Lower lobe of right lung (tissue), 2 donors: ENCODE measurements at regions not wholly inside any gene's neighbourhood (a gene's known extent, or its start where the extent isn't known, plus 50 kb on each side); places are given as distances from the start of the nearest gene placed in this dataset.

Source experiments
- ATAC-seq, 2 donors: fragments of 200-7000 bp; cut with Tn5 transposase; one replicate each; pipeline ENCODE4 v1.9.1; 2020 to 2022; ENCODE audit warnings: mild to moderate bottlenecking in 2 of 2, moderate library complexity in 2 of 2
- DNase-seq: peaks from one replicate; pipeline ENCODE4 v3.0.0-alpha.2; 2020
- H3K27ac ChIP-seq: fragments of 200-600 bp; one replicate; pipeline ENCODE4 v1.8.0; 2022
- H3K27me3 ChIP-seq: fragments of 200-600 bp; one replicate; pipeline ENCODE4 v1.8.0; 2022; ENCODE audit warnings: low read depth
- H3K36me3 ChIP-seq: fragments of 200-600 bp; one replicate; pipeline ENCODE4 v1.8.0; 2022; ENCODE audit warnings: mild to moderate bottlenecking
- H3K4me1 ChIP-seq: fragments of 200-600 bp; one replicate; pipeline ENCODE4 v1.8.0; 2022
- H3K4me3 ChIP-seq: fragments of 200-600 bp; one replicate; pipeline ENCODE4 v1.8.0; 2022; ENCODE audit warnings: mild to moderate bottlenecking
- H3K9me3 ChIP-seq: fragments of 200-600 bp; one replicate; pipeline ENCODE4 v1.8.0; 2022
- intact Hi-C: fragments of 100-400 bp; cut with DNase I; formaldehyde crosslinking; loops from one replicate; pipeline ENCODE4 v1.11.0; 2022
- TF ChIP-seq, protein P1 (sequence below): fragments of 200-600 bp; IDR thresholded peaks from one replicate; pipeline ENCODE4 v1.8.0; 2022; ENCODE audit warnings: antibody characterized with exemption, mild to moderate bottlenecking
- donor health status: DM: no; HTN: yes; CAD: no; lungs with severe emphysema.

DNA sequence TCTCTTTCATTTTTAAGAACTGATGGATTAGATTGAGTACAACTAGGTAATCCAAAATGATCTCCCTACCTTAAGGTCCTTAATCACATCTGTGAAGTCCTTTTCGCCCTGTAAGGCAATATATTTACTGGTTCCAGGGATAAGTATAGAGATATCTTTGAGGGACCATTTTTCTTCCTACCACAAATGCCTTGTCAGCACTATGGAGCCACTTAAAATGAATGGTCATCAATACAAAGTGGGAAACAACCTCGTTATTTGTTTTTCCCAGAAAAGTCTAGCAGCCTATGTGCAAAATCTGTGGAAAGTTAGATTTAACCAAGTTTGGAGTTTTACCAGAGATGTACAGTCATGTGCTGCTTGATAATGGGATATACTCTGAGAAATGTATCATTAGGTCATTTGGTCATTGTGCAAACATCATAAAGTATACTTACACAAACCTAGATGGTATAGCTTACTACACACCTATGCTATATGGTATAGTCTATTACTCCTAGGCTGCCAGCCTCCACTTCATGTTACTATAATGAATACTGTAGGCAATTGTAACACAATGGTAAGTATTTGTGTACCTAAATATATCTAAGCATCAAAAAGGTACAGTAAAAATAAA lies 366.2 kb upstream of the TMEM229A start:
- H3K4me3 ChIP-seq, result no peak overlapping the region
- intact Hi-C loops, result no loop called here
- ATAC-seq (no peak), DNase-seq (no peak)
- TF ChIP-seq, protein P1, sequence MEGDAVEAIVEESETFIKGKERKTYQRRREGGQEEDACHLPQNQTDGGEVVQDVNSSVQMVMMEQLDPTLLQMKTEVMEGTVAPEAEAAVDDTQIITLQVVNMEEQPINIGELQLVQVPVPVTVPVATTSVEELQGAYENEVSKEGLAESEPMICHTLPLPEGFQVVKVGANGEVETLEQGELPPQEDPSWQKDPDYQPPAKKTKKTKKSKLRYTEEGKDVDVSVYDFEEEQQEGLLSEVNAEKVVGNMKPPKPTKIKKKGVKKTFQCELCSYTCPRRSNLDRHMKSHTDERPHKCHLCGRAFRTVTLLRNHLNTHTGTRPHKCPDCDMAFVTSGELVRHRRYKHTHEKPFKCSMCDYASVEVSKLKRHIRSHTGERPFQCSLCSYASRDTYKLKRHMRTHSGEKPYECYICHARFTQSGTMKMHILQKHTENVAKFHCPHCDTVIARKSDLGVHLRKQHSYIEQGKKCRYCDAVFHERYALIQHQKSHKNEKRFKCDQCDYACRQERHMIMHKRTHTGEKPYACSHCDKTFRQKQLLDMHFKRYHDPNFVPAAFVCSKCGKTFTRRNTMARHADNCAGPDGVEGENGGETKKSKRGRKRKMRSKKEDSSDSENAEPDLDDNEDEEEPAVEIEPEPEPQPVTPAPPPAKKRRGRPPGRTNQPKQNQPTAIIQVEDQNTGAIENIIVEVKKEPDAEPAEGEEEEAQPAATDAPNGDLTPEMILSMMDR, result no peak
- no peaks in the 10 kb centered on the region for H3K9me3 ChIP-seq
- H3K27ac ChIP-seq, result no peak overlapping the region
- no peaks in the 10 kb centered on the region for H3K27me3 ChIP-seq
- H3K4me1 ChIP-seq, result no peaks in the 10 kb centered on the region
- H3K36me3 ChIP-seq, result no peaks in the 10 kb centered on the region

DNA sequence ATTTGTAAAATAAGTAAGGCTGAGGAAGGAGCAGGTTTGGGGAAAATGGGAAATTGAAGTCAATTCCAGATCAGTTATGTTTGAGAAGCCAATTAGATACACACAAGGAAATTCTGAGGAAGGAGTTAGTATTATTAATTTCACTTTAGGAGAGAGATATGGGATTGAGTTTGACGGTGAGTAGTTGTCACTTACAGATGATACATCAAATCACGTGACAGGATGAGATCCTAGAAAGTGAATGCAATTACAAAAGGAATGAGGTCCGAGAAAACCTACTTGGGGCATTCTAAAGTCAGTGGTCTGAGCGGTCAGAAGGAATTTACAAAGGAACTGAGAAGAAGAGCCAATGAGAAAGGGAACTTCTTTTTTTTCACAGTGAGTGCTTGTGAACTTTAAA lies 364.3 kb upstream of the TMEM229A start:
- intact Hi-C loops, result no loop called here
- TF ChIP-seq, protein P1, result no peak
- no peak for DNase-seq
- Histone ChIP-seq H3K27ac (no peak overlapping the region), H3K4me3 (no peak overlapping the region), H3K4me1 (no peaks in the 10 kb centered on the region), H3K36me3 (no peaks in the 10 kb centered on the region), H3K27me3 (no peaks in the 10 kb centered on the region), H3K9me3 (no peaks in the 10 kb centered on the region)
- no peak for ATAC-seq

DNA sequence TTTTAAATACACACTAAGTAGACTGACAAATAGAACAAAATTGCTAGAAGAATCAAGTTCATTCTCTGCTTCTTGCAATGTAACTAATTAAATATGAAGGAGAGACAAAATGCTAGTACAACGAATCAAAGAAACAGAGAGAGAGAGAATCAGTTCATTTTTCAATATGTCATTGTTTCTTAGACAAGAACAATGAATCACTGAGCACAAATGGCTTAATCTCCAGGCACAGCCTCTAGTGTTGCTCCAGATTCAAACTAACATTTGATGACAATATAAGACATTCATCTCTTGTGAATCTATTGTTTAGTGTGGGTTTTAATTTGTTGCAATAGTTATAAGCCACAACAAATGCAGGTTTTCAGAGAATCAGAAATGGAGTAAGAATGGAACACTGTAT lies 357.4 kb upstream of the TMEM229A start:
- H3K27me3 ChIP-seq, result no peaks in the 10 kb centered on the region
- TF ChIP-seq, protein P1, result no peak
- ATAC-seq (no peak), DNase-seq (no peak)
- no peaks in the 10 kb centered on the region for H3K9me3 ChIP-seq
- no peaks in the 10 kb centered on the region for H3K4me1 ChIP-seq
- no peak overlapping the region for H3K27ac ChIP-seq
- no peak overlapping the region for H3K4me3 ChIP-seq
- no peaks in the 10 kb centered on the region for H3K36me3 ChIP-seq
- intact Hi-C loops, result no loop called here

DNA sequence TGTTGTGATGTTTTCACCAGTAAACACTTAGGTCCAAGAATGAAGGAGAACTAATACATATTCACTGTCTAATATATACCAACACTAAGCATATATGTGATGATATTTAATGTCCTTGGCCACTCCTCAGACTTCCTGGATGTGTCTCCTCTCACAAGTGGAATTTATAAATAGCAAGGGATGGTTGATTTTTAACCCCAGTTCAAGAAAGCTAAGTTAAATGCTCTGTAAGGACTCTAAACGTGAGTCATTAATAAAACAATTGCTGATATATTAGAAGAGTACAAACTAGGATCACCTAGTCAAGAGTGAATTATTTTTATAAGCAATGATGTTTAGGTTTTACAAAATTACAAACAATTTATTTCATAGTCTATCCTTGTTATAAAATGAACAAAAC lies 355.9 kb upstream of the TMEM229A start:
- H3K27me3 ChIP-seq, result no peaks in the 10 kb centered on the region
- no peak for ATAC-seq
- H3K27ac ChIP-seq, result no peak overlapping the region
- no peak for DNase-seq
- H3K36me3 ChIP-seq, result no peaks in the 10 kb centered on the region
- TF ChIP-seq, protein P1, result no peak
- intact Hi-C loops, result no loop called here
- no peaks in the 10 kb centered on the region for H3K9me3 ChIP-seq
- no peak overlapping the region for H3K4me3 ChIP-seq
- no peaks in the 10 kb centered on the region for H3K4me1 ChIP-seq

DNA sequence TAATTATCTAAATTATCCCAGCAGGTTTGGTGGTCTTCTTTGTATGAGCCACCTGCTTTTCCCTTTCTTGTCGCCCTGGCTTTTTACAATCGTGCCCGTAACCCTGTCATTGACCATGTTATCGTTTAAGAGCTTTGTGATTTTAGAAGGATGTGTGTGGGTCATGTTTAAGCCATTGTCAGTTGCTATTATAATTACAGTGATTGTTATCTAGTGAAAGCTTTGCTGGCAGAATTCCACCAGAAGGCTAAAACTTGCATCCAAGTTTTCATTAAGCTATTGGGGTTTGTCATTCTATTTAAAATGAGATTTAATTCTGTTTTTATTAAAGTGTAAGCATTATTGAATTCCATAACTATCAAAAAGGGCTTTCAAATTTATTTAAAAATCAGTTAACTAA lies 354.2 kb upstream of the TMEM229A start:
- Histone ChIP-seq H3K9me3 (no peaks in the 10 kb centered on the region), H3K4me1 (no peaks in the 10 kb centered on the region), H3K27ac (no peak overlapping the region), H3K27me3 (no peaks in the 10 kb centered on the region), H3K4me3 (no peak overlapping the region), H3K36me3 (no peaks in the 10 kb centered on the region)
- DNase-seq (no peak), ATAC-seq (no peak)
- TF ChIP-seq, protein P1, result no peak
- intact Hi-C loops, result no loop called here

DNA sequence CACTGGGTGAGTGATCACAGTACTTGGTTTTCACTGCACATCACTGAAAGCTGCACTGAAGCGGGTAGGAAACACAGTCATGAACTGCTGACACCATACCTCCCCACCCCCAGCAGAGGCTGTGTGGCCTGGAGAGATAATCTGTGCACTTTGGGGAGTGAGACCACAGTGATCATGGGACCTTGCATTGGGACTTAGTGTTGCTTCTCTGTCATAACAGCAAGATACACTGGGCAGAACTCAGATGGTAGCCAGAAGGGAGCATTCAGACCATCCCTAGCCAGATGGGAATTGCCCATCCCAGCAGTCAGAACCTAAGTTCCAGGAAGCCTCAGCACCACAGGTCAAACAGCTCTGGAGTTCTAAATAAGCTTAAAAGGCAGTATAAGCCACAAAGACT lies 346.4 kb upstream of the TMEM229A start:
- DNase-seq (no peak), ATAC-seq (no peak)
- Histone ChIP-seq H3K4me1 (no peaks in the 10 kb centered on the region), H3K27ac (no peak overlapping the region), H3K36me3 (no peaks in the 10 kb centered on the region), H3K9me3 (no peaks in the 10 kb centered on the region), H3K27me3 (no peaks in the 10 kb centered on the region), H3K4me3 (no peak overlapping the region)
- intact Hi-C loops, result no loop called here
- TF ChIP-seq, protein P1, result no peak
